ENCODE measurements at regions not wholly inside any gene's neighbourhood (a gene's known extent, or its start where the extent isn't known, plus 50 kb on each side); places are given as distances from the start of the nearest gene placed in this dataset.

DNA sequence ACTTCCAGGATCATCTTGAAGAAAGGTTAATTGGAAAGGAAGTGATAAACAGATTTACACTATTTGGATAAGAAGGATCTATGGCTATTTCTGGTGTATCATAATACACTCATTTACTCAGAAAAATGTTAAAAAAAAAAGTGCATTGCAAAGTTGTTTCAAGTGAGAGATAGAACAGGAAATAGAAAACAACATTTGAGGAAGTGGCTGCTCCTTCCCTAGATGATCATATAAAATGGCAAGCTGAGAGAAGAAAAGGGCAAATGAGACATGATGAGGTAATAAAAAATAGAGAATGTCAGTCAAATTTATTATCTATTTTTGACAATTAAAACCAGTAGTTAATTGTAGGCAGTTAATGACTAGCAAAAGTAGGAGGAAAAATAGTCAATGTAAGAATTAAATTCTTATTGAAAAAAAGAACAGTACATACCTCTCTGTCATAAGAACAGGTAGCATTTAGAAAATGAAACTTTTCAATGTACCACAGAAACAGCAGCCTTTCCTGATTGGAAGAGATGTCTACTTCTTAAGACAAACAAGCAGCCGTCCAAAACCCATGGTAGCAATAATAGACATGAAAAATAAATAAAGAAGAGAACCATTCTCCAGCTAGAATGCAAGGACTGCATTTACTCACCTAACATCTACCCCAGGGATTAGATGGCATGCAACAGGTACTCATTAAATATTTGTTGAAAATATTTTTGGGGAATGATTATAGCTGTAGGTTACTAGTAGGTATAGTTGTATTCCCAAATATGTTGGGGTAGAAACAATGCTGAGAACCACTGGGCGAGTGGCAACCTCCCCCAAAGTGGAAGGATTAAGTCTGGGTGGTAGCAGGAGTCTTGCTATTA lies 63.9 kb upstream of the GRIP1 start:
- TF ChIP-seq CTCF (IDR thresholded peaks at IDR 0.05), result no peak
- TF ChIP-seq POLR2A (IDR thresholded peaks at IDR 0.05), result no peak

Data from stomach (tissue), 4 donors.